ENCODE measurements at regions not wholly inside any gene's neighbourhood (a gene's known extent, or its start where the extent isn't known, plus 50 kb on each side); places are given as distances from the start of the nearest gene placed in this dataset.

DNA sequence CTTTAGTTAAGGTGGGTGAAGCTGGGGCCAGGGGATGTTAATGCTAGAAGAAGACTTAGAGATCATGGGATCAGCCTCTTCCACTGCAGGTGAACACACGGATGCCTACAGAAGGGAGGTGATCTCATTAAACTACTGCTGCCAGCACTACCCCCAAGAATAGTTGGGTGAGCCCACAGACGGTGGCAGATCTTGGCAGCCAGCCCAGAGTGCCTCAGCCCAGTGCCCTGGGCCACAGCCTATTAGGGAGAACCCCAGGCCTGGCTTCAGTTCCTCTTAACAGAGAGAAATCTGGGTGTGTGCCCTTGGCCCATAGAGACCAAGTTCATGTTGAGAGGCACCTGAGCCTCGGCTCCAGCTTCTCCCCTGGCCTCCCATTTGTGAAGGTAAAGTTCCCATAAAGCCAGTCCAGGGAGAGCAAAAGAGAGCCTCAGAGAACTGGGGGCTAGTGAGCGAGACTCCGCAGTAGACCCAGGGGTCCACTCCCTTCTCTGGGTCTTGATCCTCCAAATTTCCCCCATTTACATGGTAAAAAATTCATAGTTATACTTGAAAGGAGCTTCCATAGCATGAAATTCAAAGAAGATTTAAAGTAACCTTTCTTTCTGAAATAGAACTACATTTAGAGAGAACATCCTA is 125.0 kb upstream of the CCND2 start:
- DNase-seq: peak; percentile 76
- H3K36me3 ChIP-seq: no peaks in the 10 kb centered on the region
- no peak overlapping the region for H3K27ac ChIP-seq
- intact Hi-C loops (cut with DNase I): no loop called here
- no peaks in the 10 kb centered on the region for H3K27me3 ChIP-seq
- no peaks in the 10 kb centered on the region for H3K9me3 ChIP-seq
- H3K4me3 ChIP-seq: no peak overlapping the region
- peak; percentile 79 for ATAC-seq
- TF ChIP-seq, protein P1, sequence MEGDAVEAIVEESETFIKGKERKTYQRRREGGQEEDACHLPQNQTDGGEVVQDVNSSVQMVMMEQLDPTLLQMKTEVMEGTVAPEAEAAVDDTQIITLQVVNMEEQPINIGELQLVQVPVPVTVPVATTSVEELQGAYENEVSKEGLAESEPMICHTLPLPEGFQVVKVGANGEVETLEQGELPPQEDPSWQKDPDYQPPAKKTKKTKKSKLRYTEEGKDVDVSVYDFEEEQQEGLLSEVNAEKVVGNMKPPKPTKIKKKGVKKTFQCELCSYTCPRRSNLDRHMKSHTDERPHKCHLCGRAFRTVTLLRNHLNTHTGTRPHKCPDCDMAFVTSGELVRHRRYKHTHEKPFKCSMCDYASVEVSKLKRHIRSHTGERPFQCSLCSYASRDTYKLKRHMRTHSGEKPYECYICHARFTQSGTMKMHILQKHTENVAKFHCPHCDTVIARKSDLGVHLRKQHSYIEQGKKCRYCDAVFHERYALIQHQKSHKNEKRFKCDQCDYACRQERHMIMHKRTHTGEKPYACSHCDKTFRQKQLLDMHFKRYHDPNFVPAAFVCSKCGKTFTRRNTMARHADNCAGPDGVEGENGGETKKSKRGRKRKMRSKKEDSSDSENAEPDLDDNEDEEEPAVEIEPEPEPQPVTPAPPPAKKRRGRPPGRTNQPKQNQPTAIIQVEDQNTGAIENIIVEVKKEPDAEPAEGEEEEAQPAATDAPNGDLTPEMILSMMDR (IDR thresholded peaks at IDR 0.05): no peak
- H3K4me1 ChIP-seq: no peaks in the 10 kb centered on the region

DNA sequence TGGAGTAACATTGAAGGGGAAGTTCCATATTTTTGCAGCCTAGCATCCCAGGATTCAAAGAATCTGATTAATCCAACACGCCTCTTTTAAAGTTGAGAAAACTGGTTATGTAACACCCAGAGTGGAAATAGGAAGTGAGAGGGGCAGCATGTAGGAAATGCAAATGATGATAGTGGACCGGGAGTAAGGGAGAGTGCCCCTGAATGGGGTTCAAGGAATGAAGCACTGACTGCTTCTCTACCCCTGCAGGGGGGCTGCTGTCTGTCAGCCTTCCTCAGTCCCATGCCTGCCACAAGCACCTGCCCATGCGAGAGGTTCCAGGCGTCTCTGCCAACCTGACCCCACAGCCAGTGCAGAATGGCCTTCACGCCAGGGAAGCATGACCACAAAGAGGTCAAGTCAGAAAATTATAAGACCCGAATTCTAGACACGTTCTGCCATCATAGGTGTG is 126.5 kb upstream of the CCND2 start:
- H3K27me3 ChIP-seq: no peaks in the 10 kb centered on the region
- H3K36me3 ChIP-seq: no peaks in the 10 kb centered on the region
- no peaks in the 10 kb centered on the region for H3K9me3 ChIP-seq
- no peaks in the 10 kb centered on the region for H3K4me1 ChIP-seq
- no peak overlapping the region for H3K27ac ChIP-seq
- TF ChIP-seq, protein P1 (IDR thresholded peaks at IDR 0.05): no peak
- ATAC-seq (no peak), DNase-seq (no peak)
- H3K4me3 ChIP-seq: no peak overlapping the region
- intact Hi-C loops (cut with DNase I): no loop called here

DNA sequence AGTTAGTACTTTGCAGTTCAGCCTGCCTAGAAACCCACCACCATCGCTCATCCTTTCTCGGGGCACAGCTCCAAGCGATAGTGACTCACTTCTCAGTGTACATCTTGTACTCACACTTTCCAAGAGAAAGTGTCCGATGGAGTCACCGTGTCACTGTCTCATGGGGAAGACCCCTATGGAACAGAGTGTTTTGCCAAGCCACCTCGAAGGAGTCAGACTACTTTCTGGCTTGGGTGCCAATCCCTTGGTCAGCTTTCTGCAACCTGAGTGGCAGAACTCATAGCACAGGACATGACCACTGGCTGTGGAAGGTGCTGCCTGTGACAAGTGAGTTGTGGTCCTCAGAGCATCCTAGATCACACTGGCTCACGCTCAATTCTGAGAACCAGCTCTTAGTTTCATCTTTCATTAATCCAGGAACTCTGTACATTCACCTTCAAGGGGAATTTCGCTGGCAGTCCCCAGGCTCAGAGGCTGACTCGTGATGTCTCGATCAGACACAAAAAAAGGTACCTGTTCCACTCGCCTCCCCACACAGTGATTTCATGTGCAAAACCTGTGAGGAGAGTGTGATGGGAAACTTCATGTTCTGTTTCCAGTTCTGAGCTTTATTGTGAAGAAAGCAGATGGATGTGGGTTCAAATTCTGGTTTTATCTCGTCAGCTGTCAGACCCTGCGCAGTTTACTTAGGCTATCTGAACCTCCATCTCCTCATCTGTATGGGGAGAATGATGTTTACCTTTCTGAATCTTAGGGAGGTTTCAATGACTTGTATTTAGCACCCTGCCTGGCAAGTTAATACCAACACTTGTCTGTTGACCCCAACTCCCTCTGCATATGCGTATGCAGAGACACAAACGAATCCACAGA is 127.3 kb upstream of the CCND2 start:
- H3K36me3 ChIP-seq: no peaks in the 10 kb centered on the region
- H3K27me3 ChIP-seq: no peaks in the 10 kb centered on the region
- no peak for ATAC-seq
- no peak overlapping the region for H3K4me3 ChIP-seq
- DNase-seq: no peak
- intact Hi-C loops (cut with DNase I): no loop called here
- H3K27ac ChIP-seq: no peak overlapping the region
- TF ChIP-seq, protein P1 (IDR thresholded peaks at IDR 0.05): no peak
- no peaks in the 10 kb centered on the region for H3K4me1 ChIP-seq
- H3K9me3 ChIP-seq: no peaks in the 10 kb centered on the region

DNA sequence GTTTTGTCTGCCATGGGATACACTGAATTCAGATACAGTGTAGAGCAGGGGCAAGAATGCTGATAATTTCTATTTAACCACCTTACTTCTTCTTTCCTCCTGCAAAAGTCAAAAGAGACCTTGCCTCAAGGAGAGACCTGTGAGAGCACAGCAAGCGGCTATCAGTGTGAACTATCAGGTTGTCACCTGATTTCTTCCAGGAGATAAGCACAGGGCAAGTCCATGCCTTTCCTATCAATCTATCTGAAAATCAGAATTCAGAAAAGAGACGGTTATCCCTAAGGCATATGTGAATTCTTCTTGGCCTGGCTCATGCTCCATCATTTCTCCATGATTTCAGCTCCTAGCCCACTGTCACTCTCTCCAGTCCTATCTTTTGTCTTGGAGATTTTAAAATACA is 128.9 kb upstream of the CCND2 start:
- TF ChIP-seq, protein P1 (IDR thresholded peaks at IDR 0.05): no peak

DNA sequence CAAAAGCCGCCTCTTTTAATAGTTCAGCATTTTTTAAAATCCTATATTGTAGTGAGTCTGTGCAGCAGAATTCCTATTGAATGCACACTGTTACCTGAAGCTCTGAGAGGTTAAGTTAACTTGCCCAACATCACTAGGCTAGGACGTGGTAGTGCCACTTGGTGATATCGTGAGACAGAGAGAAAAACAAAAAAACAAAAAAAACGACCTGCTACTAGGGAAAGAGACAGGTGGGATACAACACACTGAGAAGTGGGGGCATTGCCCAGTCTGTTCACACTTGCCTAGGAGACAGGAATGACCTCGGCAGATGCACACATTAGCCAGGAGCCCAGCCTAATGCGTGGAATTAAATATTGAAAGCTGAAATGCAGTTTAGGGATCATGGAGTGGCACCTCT is 129.7 kb upstream of the CCND2 start:
- H3K27me3 ChIP-seq: no peaks in the 10 kb centered on the region
- H3K27ac ChIP-seq: no peak overlapping the region
- H3K4me1 ChIP-seq: no peaks in the 10 kb centered on the region
- H3K4me3 ChIP-seq: no peak overlapping the region
- no peaks in the 10 kb centered on the region for H3K36me3 ChIP-seq
- intact Hi-C loops (cut with DNase I): no loop called here
- no peak for DNase-seq
- ATAC-seq: no peak
- no peaks in the 10 kb centered on the region for H3K9me3 ChIP-seq
- TF ChIP-seq, protein P1 (IDR thresholded peaks at IDR 0.05): no peak

More for the DNA sequence above, 128.9 kb upstream of the CCND2 start:
- ATAC-seq (no peak), DNase-seq (no peak)
- Histone ChIP-seq H3K4me1 (no peaks in the 10 kb centered on the region), H3K4me3 (no peak overlapping the region), H3K36me3 (no peaks in the 10 kb centered on the region), H3K27ac (no peak overlapping the region), H3K27me3 (no peaks in the 10 kb centered on the region), H3K9me3 (no peaks in the 10 kb centered on the region)
- intact Hi-C loops (cut with DNase I): no loop called here

All from upper lobe of right lung (tissue), 1 donor.